ENCODE measurements at regions not wholly inside any gene's neighbourhood (a gene's known extent, or its start where the extent isn't known, plus 50 kb on each side); places are given as distances from the start of the nearest gene placed in this dataset.

DNA sequence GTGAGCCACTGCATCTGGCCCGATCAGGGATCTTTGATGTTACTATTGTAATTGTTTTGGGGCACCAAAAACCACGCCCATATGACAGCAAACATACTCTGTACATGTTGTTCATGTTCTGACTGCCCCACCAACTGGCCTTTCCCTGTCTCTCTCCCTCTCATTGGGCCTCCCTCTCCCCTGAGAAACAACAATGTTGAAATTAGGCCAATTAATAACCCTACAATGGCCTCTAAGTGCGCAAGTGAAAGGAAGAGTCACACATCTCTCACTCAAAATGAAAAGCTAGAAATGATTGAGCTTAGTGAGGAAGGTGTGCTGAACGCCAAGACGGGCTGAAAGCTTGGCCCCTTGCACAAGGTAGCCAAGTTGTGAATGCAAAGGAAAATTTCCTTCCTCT, 50.3 kb upstream of the SDK1 start:
- TF ChIP-seq, protein P1, sequence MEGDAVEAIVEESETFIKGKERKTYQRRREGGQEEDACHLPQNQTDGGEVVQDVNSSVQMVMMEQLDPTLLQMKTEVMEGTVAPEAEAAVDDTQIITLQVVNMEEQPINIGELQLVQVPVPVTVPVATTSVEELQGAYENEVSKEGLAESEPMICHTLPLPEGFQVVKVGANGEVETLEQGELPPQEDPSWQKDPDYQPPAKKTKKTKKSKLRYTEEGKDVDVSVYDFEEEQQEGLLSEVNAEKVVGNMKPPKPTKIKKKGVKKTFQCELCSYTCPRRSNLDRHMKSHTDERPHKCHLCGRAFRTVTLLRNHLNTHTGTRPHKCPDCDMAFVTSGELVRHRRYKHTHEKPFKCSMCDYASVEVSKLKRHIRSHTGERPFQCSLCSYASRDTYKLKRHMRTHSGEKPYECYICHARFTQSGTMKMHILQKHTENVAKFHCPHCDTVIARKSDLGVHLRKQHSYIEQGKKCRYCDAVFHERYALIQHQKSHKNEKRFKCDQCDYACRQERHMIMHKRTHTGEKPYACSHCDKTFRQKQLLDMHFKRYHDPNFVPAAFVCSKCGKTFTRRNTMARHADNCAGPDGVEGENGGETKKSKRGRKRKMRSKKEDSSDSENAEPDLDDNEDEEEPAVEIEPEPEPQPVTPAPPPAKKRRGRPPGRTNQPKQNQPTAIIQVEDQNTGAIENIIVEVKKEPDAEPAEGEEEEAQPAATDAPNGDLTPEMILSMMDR (IDR thresholded peaks at IDR 0.05; ENCODE audit: low read depth, low read length): no peak
- no peak for DNase-seq (ENCODE audit: low read depth in 2 of 2)
- no peak overlapping the region for H3K4me3 ChIP-seq (replicated peaks in 1 of 2; ENCODE audit: low read depth in 2 of 2, low read length in 2 of 2)

Measured in cardiac fibroblast (primary cell).